Omental fat pad (tissue), 3 donors: ENCODE measurements at regions not wholly inside any gene's neighbourhood (a gene's known extent, or its start where the extent isn't known, plus 50 kb on each side); places are given as distances from the start of the nearest gene placed in this dataset.

Experiments
- ATAC-seq: fragments of 150-250 bp; one replicate; pipeline ENCODE4 v1.9.1; 2016; ENCODE audit warnings: mild to moderate bottlenecking, moderate library complexity; ENCODE audit not compliant: low FRiP score
- DNase-seq: peaks from one replicate; pipeline ENCODE4 v3.0.0-alpha.2; 2019; ENCODE audit warnings: low spot score
- TF ChIP-seq, protein P1 (sequence below), 3 donors: fragments of 450-650 bp; IDR thresholded peaks; one replicate each; pipeline ENCODE4 v1.5.1; 2016 to 2017; ENCODE audit warnings: antibody characterized with exemption in 3 of 3, mild to moderate bottlenecking in 3 of 3, moderate library complexity in 2 of 3

DNA sequence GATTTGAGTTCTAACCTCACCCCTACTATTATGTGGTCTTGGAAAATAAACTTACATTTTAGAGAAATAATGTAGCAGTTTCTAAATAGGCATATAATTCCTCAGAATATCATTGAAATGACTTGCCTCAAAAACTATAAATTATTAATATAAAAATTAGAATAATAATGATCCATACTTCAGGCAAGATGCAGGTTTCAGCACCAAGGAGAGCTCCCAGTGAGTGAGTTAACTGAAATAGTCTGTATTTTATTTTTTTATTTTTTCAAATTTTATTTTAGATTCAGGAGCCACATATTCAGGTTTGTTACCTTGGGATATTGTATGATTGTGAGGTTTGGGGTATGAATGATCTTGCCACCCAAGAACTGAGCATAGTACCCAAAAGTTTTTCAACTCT, 472.2 kb upstream of the DCC start:
- TF ChIP-seq, protein P1, sequence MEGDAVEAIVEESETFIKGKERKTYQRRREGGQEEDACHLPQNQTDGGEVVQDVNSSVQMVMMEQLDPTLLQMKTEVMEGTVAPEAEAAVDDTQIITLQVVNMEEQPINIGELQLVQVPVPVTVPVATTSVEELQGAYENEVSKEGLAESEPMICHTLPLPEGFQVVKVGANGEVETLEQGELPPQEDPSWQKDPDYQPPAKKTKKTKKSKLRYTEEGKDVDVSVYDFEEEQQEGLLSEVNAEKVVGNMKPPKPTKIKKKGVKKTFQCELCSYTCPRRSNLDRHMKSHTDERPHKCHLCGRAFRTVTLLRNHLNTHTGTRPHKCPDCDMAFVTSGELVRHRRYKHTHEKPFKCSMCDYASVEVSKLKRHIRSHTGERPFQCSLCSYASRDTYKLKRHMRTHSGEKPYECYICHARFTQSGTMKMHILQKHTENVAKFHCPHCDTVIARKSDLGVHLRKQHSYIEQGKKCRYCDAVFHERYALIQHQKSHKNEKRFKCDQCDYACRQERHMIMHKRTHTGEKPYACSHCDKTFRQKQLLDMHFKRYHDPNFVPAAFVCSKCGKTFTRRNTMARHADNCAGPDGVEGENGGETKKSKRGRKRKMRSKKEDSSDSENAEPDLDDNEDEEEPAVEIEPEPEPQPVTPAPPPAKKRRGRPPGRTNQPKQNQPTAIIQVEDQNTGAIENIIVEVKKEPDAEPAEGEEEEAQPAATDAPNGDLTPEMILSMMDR (IDR thresholded peaks at IDR 0.05) = no peak
- no peak for ATAC-seq

GRCh38 chr18:51878724-51879123, 461.3 kb upstream of the DCC start:
- DNase-seq (no peak), ATAC-seq (no peak)
- TF ChIP-seq, protein P1 (IDR thresholded peaks at IDR 0.05) = no peak

More for the DNA sequence above, 472.2 kb upstream of the DCC start:
- DNase-seq = no peak

- TF ChIP-seq, protein P1 (IDR thresholded peaks at IDR 0.05) = no peak
- ATAC-seq (no peak), DNase-seq (no peak)
Observed at GRCh38 chr18:51879329-51879728, 460.7 kb upstream of the DCC start.

DNA sequence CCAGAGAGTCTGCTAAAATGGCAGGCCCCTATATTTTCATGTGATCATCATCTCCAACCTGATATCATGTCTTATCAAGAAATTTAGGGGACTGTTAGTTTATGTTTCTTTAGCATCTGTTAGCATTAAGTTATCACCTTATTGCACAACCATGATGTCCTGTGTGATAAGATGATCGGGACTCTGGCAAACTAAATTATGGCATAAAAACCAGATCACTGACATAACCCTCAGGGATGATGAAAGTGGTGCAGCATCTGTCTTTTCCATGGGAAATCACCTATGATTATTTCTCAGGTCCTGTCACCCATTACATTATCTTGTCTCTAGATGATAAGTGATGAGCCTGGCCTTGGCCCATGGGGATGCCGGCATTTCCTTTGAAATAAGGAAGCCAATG, 458.6 kb upstream of the DCC start:
- TF ChIP-seq, protein P1 (IDR thresholded peaks at IDR 0.05) = no peak
- ATAC-seq = no peak
- no peak for DNase-seq

GRCh38 chr18:51884039-51884438, 456.0 kb upstream of the DCC start:
- TF ChIP-seq, protein P1 (IDR thresholded peaks at IDR 0.05) = no peak
- ATAC-seq (no peak), DNase-seq (no peak)

DNA sequence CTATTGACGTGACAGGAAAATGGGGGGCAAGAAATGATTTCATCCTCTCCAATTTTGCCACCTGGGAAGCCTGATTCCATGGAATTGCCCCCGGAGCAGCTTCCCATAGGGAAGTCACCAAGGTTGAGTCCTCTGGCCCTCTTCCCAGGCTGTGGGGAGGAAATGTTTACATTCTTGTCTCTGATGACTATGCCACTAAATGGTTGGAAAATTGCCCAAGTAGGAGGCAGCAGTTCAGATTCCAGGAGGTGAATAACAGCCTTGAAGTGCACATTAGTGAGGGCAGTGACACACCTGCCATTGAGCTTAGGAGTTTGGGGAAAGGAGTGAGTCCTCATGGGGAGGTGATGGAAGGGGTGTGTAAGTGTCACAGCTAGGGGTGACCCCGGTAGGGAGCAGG, 449.2 kb upstream of the DCC start:
- no peak for ATAC-seq
- TF ChIP-seq, protein P1 (IDR thresholded peaks at IDR 0.05) = no peak
- no peak for DNase-seq

- DNase-seq (no peak), ATAC-seq (no peak)
- TF ChIP-seq, protein P1 (IDR thresholded peaks at IDR 0.05) = no peak
Observed at GRCh38 chr18:51891876-51892275, 448.1 kb upstream of the DCC start.
